Keratinocyte (primary cell): ENCODE measurements at regions not wholly inside any gene's neighbourhood (a gene's known extent, or its start where the extent isn't known, plus 50 kb on each side); places are given as distances from the start of the nearest gene placed in this dataset.

Experiments used
- DNase-seq: peaks from one replicate; pipeline ENCODE4 v3.0.0-alpha.2; 2011; ENCODE audit warnings: low read depth, missing footprints, low spot score
- FAIRE-seq: peaks from 2 replicates; lab custom pipeline; 2011; peaks lifted over from hg19 to GRCh38; lab: Jason Lieb, UNC
- H2AFZ ChIP-seq: 2 replicates; pipeline ENCODE4 v1.6.0; 2012; ENCODE audit warnings: low read length, control low read depth, inconsistent platforms; ENCODE audit not compliant: control insufficient read depth
- H3K27ac ChIP-seq: 2 replicates; pipeline ENCODE4 v1.5.1; 2011; ENCODE audit warnings: low read length; ENCODE audit not compliant: control insufficient read depth, insufficient read depth
- H3K27me3 ChIP-seq: 3 replicates; pipeline ENCODE4 v1.6.0; 2011; ENCODE audit warnings: low read length; ENCODE audit not compliant: control insufficient read depth, insufficient read depth; ENCODE audit errors: extremely low read depth
- H3K36me3 ChIP-seq, 2 experiments: 2 replicates in 1 of 2; 3 replicates in 1 of 2; pipeline ENCODE4 v1.5.1; 2011; ENCODE audit warnings: low read length in 2 of 2, mild to moderate bottlenecking in 1 of 2; ENCODE audit not compliant: control insufficient read depth in 2 of 2, insufficient read depth in 2 of 2; ENCODE audit errors: extremely low read depth in 1 of 2
- H3K4me1 ChIP-seq: 3 replicates; pipeline ENCODE4 v1.5.1; 2011; ENCODE audit warnings: low read length; ENCODE audit not compliant: control insufficient read depth, insufficient read depth; ENCODE audit errors: extremely low read depth
- H3K4me2 ChIP-seq: 3 replicates; pipeline ENCODE4 v1.6.0; 2011; ENCODE audit warnings: low read depth, low read length; ENCODE audit not compliant: control insufficient read depth, insufficient read depth; ENCODE audit errors: extremely low read depth
- H3K4me3 ChIP-seq, 3 experiments: fragments of 200-600 bp in 1 of 3; sonication (generic) in 1 of 3; 2 replicates in 2 of 3; 3 replicates in 1 of 3; pipeline ENCODE4 v1.5.1; 2011 to 2016; ENCODE audit warnings: low read length in 3 of 3, mild to moderate bottlenecking in 3 of 3, control low read depth in 2 of 3, inconsistent platforms in 1 of 3, low read depth in 1 of 3, mixed read lengths in 1 of 3, mixed run types in 1 of 3, moderate library complexity in 1 of 3; ENCODE audit not compliant: control insufficient read depth in 2 of 3, insufficient read depth in 2 of 3; ENCODE audit errors: extremely low read depth in 1 of 3
- H3K79me2 ChIP-seq: 2 replicates; pipeline ENCODE4 v1.6.0; 2012; ENCODE audit warnings: low read length; ENCODE audit not compliant: control insufficient read depth, insufficient read depth
- H3K9ac ChIP-seq: 3 replicates; pipeline ENCODE4 v1.6.0; 2011; ENCODE audit warnings: low read length; ENCODE audit not compliant: control insufficient read depth, insufficient read depth; ENCODE audit errors: extremely low read depth
- H3K9me1 ChIP-seq: 3 replicates; pipeline ENCODE4 v1.6.0; 2011; ENCODE audit warnings: low read length; ENCODE audit not compliant: control insufficient read depth, insufficient read depth; ENCODE audit errors: extremely low read depth
- H3K9me3 ChIP-seq: 2 replicates; pipeline ENCODE4 v1.5.1; 2012; ENCODE audit warnings: low read depth, low read length; ENCODE audit not compliant: control insufficient read depth
- H4K20me1 ChIP-seq: 3 replicates; pipeline ENCODE4 v1.6.0; 2011; ENCODE audit warnings: low read length; ENCODE audit not compliant: control insufficient read depth, insufficient read depth; ENCODE audit errors: extremely low read depth
- EZH2 ChIP-seq: IDR thresholded peaks from one replicate; pipeline ENCODE4 v1.6.1; 2012; ENCODE audit warnings: inconsistent platforms, mild to moderate bottlenecking, low read length, moderate library complexity
- dilution Hi-C: fragments of 300-500 bp; cut with MboI; formaldehyde crosslinking; loops from one replicate; pipeline ENCODE4 v1.7.0; 2020; ENCODE audit warnings: low sequenced_read_pairs; ENCODE audit not compliant: extremely low pct_ligation_motif_present
- TF ChIP-seq, protein P1 (sequence below), 3 experiments: IDR thresholded peaks in 1 of 3; conservative IDR thresholded peaks in 1 of 3; optimal IDR thresholded peaks in 1 of 3; 2 replicates in 2 of 3; 3 replicates in 1 of 3; pipeline versions ENCODE3 to v1.5.1; 2011; ENCODE audit warnings: low read length in 3 of 3, mild to moderate bottlenecking in 3 of 3, moderate library complexity in 2 of 3, control low read depth in 1 of 3, inconsistent platforms in 1 of 3; ENCODE audit not compliant: insufficient read depth in 2 of 3; ENCODE audit errors: extremely low read depth in 1 of 3

- FAIRE-seq (no peak), DNase-seq (no peak)
- H3K4me2 ChIP-seq = no peak overlapping the region
- no peak overlapping the region for H3K4me3 ChIP-seq
- H3K36me3 ChIP-seq = no peaks in the 10 kb centered on the region
- H3K9me3 ChIP-seq = no peaks in the 10 kb centered on the region
- no peak overlapping the region for H3K27ac ChIP-seq
- dilution Hi-C loops = no loop called here
- no peaks in the 10 kb centered on the region for H4K20me1 ChIP-seq
- no peak for TF ChIP-seq EZH2
- TF ChIP-seq, protein P1, sequence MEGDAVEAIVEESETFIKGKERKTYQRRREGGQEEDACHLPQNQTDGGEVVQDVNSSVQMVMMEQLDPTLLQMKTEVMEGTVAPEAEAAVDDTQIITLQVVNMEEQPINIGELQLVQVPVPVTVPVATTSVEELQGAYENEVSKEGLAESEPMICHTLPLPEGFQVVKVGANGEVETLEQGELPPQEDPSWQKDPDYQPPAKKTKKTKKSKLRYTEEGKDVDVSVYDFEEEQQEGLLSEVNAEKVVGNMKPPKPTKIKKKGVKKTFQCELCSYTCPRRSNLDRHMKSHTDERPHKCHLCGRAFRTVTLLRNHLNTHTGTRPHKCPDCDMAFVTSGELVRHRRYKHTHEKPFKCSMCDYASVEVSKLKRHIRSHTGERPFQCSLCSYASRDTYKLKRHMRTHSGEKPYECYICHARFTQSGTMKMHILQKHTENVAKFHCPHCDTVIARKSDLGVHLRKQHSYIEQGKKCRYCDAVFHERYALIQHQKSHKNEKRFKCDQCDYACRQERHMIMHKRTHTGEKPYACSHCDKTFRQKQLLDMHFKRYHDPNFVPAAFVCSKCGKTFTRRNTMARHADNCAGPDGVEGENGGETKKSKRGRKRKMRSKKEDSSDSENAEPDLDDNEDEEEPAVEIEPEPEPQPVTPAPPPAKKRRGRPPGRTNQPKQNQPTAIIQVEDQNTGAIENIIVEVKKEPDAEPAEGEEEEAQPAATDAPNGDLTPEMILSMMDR (optimal IDR thresholded peaks at IDR 0.05 in 1 of 3, IDR thresholded peaks at IDR 0.05 in 1 of 3, conservative IDR thresholded peaks at IDR 0.05 in 1 of 3; ENCODE audit: extremely low read depth in 1 of 3, insufficient read depth in 2 of 3, low read length in 3 of 3) = no peak
- H3K4me1 ChIP-seq = no peaks in the 10 kb centered on the region
- no peak overlapping the region for H2AFZ ChIP-seq
- H3K9ac ChIP-seq = no peak overlapping the region
- no peaks in the 10 kb centered on the region for H3K79me2 ChIP-seq
- H3K9me1 ChIP-seq = no peaks in the 10 kb centered on the region
- no peaks in the 10 kb centered on the region for H3K27me3 ChIP-seq
Measured at GRCh38 chr2:175627405-175627804, 374.7 kb downstream of the LNPK start.

DNA sequence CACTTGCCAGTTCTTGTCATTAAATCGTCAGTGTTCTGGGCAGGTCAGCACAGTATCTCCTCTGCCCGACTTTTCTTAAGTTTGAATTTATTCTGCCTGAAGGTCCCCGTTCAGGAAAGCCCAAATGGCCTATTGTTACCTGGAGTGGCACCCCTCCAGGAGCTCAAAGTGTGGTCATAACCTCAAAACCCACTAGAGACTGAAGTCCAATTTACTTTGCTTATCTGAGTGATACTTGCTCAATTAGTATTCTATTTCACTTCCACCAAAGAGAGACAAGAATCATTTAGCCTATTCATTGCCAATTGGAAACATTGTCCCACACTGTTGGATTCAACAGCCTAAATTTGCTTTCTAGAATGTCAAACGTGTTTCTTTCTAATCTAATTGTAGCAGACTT, 375.3 kb downstream of the LNPK start:
- no peaks in the 10 kb centered on the region for H3K79me2 ChIP-seq
- DNase-seq = no peak
- H2AFZ ChIP-seq = no peak overlapping the region
- H3K9me3 ChIP-seq = no peaks in the 10 kb centered on the region
- no peak overlapping the region for H3K4me2 ChIP-seq
- no peaks in the 10 kb centered on the region for H3K36me3 ChIP-seq
- dilution Hi-C loops = no loop called here
- no peak overlapping the region for H3K9ac ChIP-seq
- TF ChIP-seq, protein P1 (optimal IDR thresholded peaks at IDR 0.05 in 1 of 3, IDR thresholded peaks at IDR 0.05 in 1 of 3, conservative IDR thresholded peaks at IDR 0.05 in 1 of 3; ENCODE audit: extremely low read depth in 1 of 3, insufficient read depth in 2 of 3, low read length in 3 of 3) = no peak
- no peak for TF ChIP-seq EZH2
- H3K27me3 ChIP-seq = no peaks in the 10 kb centered on the region
- H3K9me1 ChIP-seq = no peaks in the 10 kb centered on the region
- no peak overlapping the region for H3K27ac ChIP-seq
- H3K4me1 ChIP-seq = no peaks in the 10 kb centered on the region
- no peak for FAIRE-seq
- no peak overlapping the region for H3K4me3 ChIP-seq
- H4K20me1 ChIP-seq = no peaks in the 10 kb centered on the region
